NT2/D1 (cell line): ENCODE measurements at regions not wholly inside any gene's neighbourhood (a gene's known extent, or its start where the extent isn't known, plus 50 kb on each side); places are given as distances from the start of the nearest gene placed in this dataset.

ENCODE experiments used
- SUZ12 ChIP-seq: IDR thresholded peaks from 2 replicates; pipeline ENCODE4 v1.6.1; 2011; ENCODE audit not compliant: insufficient read length, insufficient read depth; ENCODE audit errors: extremely low read depth
- YY1 ChIP-seq: IDR thresholded peaks from 2 replicates; pipeline ENCODE4 v1.6.1; 2011; ENCODE audit not compliant: insufficient read length, insufficient read depth
- ZNF274 ChIP-seq: IDR thresholded peaks from 2 replicates; pipeline ENCODE4 v1.6.1; 2011; ENCODE audit warnings: mild to moderate bottlenecking, low read depth, low read length

GRCh38 chr6:11930240-11930639 lies 81.9 kb upstream of the HIVEP1 start:
- TF ChIP-seq YY1 (no peak), ZNF274 (no peak), SUZ12 (no peak)
